IMR-90 (cell line): ENCODE measurements at regions not wholly inside any gene's neighbourhood (a gene's known extent, or its start where the extent isn't known, plus 50 kb on each side); places are given as distances from the start of the nearest gene placed in this dataset.

Experiments
- ATAC-seq: fragments of 200-7000 bp; cut with Tn5 transposase; 2 replicates; pipeline ENCODE4 v1.9.1; 2020; ENCODE audit warnings: low read depth, mild to moderate bottlenecking, moderate library complexity
- BruUV-seq: library from RNA; stranded (reverse); fragments of 400-500 nt; replicated peaks from 2 replicates; lab custom pipeline; 2021; lab: Mats Ljungman, UMichigan
- CTCF ChIA-PET: fragments of 300-600 bp; formaldehyde crosslinking; extraction: SDS; loops from one replicate; lab custom pipeline; 2021; ENCODE audit warnings: antibody characterized with exemption; lab: Yijun Ruan, JAX
- POLR2A ChIA-PET: fragments of 300-600 bp; sonication (Branson Sonifier 250); formaldehyde crosslinking; loops from one replicate; lab custom pipeline; 2022; ENCODE audit warnings: antibody characterized with exemption; ENCODE audit not compliant: unreplicated experiment; lab: Charles Lee
- DNase-seq: peaks from one replicate; pipeline ENCODE4 v3.0.0; 2013
- H2AFZ ChIP-seq: replicated peaks from 2 replicates; pipeline ENCODE3; 2013; ENCODE audit warnings: low read length, mild to moderate bottlenecking; ENCODE audit not compliant: poor library complexity
- H2AK5ac ChIP-seq: 2 replicates; pipeline ENCODE4 v1.6.1; 2013; ENCODE audit warnings: low read depth, low read length, inconsistent platforms
- H2AK9ac ChIP-seq: replicated peaks from 2 replicates; pipeline ENCODE3; 2013; ENCODE audit warnings: mild to moderate bottlenecking, low read depth, low read length, moderate library complexity; ENCODE audit not compliant: poor library complexity
- H2BK120ac ChIP-seq: 2 replicates; pipeline ENCODE4 v1.6.1; 2013; ENCODE audit warnings: low read depth, low read length, inconsistent platforms
- H2BK15ac ChIP-seq: 3 replicates; pipeline ENCODE4 v1.6.1; 2013; ENCODE audit warnings: low read depth, low read length, inconsistent platforms
- H2BK20ac ChIP-seq: 2 replicates; pipeline ENCODE4 v1.6.1; 2013; ENCODE audit warnings: low read depth, mild to moderate bottlenecking, inconsistent platforms, low read length, moderate library complexity
- H2BK5ac ChIP-seq: 2 replicates; pipeline ENCODE4 v1.6.1; 2013; ENCODE audit warnings: mild to moderate bottlenecking, low read depth, low read length, inconsistent platforms; ENCODE audit not compliant: poor library complexity, severe bottlenecking
- H3K14ac ChIP-seq: replicated peaks from 2 replicates; pipeline ENCODE4 v1.6.1; 2013; ENCODE audit warnings: low read depth, low read length, inconsistent platforms
- H3K18ac ChIP-seq: 2 replicates; pipeline ENCODE4 v1.6.1; 2013; ENCODE audit warnings: low read depth, low read length, control low read depth
- H3K23ac ChIP-seq: 2 replicates; pipeline ENCODE4 v1.6.1; 2013; ENCODE audit warnings: low read depth, low read length, inconsistent platforms
- H3K27ac ChIP-seq: 2 replicates; pipeline ENCODE4 v1.5.1; 2013; ENCODE audit warnings: mild to moderate bottlenecking, control low read depth, low read length; ENCODE audit not compliant: insufficient read depth
- H3K27me3 ChIP-seq: 2 replicates; pipeline ENCODE4 v1.6.1; 2013; ENCODE audit warnings: low read length; ENCODE audit not compliant: control insufficient read depth, insufficient read depth
- H3K36me3 ChIP-seq: 2 replicates; pipeline ENCODE4 v1.6.1; 2013; ENCODE audit warnings: low read length, mixed read lengths; ENCODE audit not compliant: control insufficient read depth, insufficient read depth
- H3K4ac ChIP-seq: 2 replicates; pipeline ENCODE4 v1.6.1; 2013; ENCODE audit warnings: low read depth, low read length, inconsistent platforms
- H3K4me1 ChIP-seq: 2 replicates; pipeline ENCODE4 v1.6.1; 2013; ENCODE audit warnings: low read length, mixed read lengths; ENCODE audit not compliant: control insufficient read depth, insufficient read depth
- H3K4me2 ChIP-seq: 2 replicates; pipeline ENCODE4 v1.6.1; 2013; ENCODE audit warnings: low read depth, mild to moderate bottlenecking, control low read depth, low read length, moderate library complexity
- H3K4me3 ChIP-seq: 2 replicates; pipeline ENCODE4 v1.5.1; 2013; ENCODE audit warnings: low read depth, mild to moderate bottlenecking, control low read depth, low read length, moderate library complexity; ENCODE audit not compliant: insufficient read depth
- H3K56ac ChIP-seq: 2 replicates; pipeline ENCODE4 v1.6.1; 2013; ENCODE audit warnings: low read length, inconsistent platforms; ENCODE audit not compliant: insufficient read depth; ENCODE audit errors: extremely low read depth
- H3K79me1 ChIP-seq, 2 experiments: 2 replicates each; pipeline ENCODE4 v1.6.1; 2013; ENCODE audit warnings: low read length in 2 of 2, inconsistent platforms in 1 of 2, low read depth in 1 of 2
- H3K9ac ChIP-seq: 2 replicates; pipeline ENCODE4 v1.6.1; 2013; ENCODE audit warnings: low read depth, low read length, control low read depth
- H3K9me1 ChIP-seq: 2 replicates; pipeline ENCODE4 v1.6.1; 2013; ENCODE audit warnings: low read length, inconsistent platforms; ENCODE audit not compliant: insufficient read depth
- H3K9me3 ChIP-seq: 2 replicates; pipeline ENCODE4 v1.6.1; 2013; ENCODE audit warnings: low read length; ENCODE audit not compliant: control insufficient read depth, insufficient read depth
- H4K20me1 ChIP-seq: 2 replicates; pipeline ENCODE4 v1.6.1; 2013; ENCODE audit warnings: low read length, inconsistent platforms; ENCODE audit not compliant: insufficient read depth
- H4K5ac ChIP-seq: 2 replicates; pipeline ENCODE4 v1.6.1; 2013; ENCODE audit warnings: mild to moderate bottlenecking, low read depth, low read length, control low read depth
- H4K8ac ChIP-seq, 2 experiments: 2 replicates each; pipeline ENCODE4 v1.6.1; 2013; ENCODE audit warnings: low read depth in 2 of 2, low read length in 2 of 2, control low read depth in 1 of 2, inconsistent platforms in 1 of 2
- H4K91ac ChIP-seq: 2 replicates; pipeline ENCODE4 v1.6.1; 2013; ENCODE audit warnings: low read depth, low read length, inconsistent platforms; ENCODE audit not compliant: insufficient read depth
- CTCF ChIP-seq: conservative IDR thresholded peaks from 2 replicates; pipeline ENCODE4 v1.5.1; 2012; ENCODE audit warnings: mild to moderate bottlenecking, low read depth, low read length, improper control_type of control experiment
- MAZ ChIP-seq: IDR thresholded peaks from 2 replicates; pipeline ENCODE4 v1.6.1; 2012; ENCODE audit warnings: low read depth, mild to moderate bottlenecking, low read length, improper control_type of control experiment, moderate library complexity, borderline replicate concordance
- POLR2A ChIP-seq: IDR thresholded peaks from 2 replicates; pipeline ENCODE4 v1.6.1; 2012; ENCODE audit warnings: mild to moderate bottlenecking, low read depth, low read length
- RCOR1 ChIP-seq: IDR thresholded peaks from 2 replicates; pipeline ENCODE4 v1.6.1; 2012; ENCODE audit warnings: mild to moderate bottlenecking, low read length, improper control_type of control experiment; ENCODE audit not compliant: insufficient replicate concordance
- USF2 ChIP-seq: fragments of 150-350 bp; IDR thresholded peaks from 2 replicates; pipeline ENCODE4 v1.6.1; 2017; ENCODE audit warnings: mild to moderate bottlenecking, antibody characterized with exemption, low read length, low read depth
- WGBS, 2 experiments: methylation state at CpG; one replicate each; pipeline versions ENCODE4 v1.1.5 to v1.1.7; 2013; ENCODE audit warnings: missing lambda C conversion rate in 2 of 2; ENCODE audit not compliant: insufficient read length in 1 of 2; ENCODE audit errors: extremely low coverage in 2 of 2; 5-methylcytosine and 5-hydroxymethylcytosine counted together
- dilution Hi-C: fragments of 300-500 bp; cut with HindIII; formaldehyde crosslinking; loops from one replicate; pipeline ENCODE4 v1.14.3; 2018; ENCODE audit warnings: low sequenced_read_pairs; ENCODE audit not compliant: unreplicated experiment
- in situ Hi-C: fragments of 300-500 bp; cut with MboI; formaldehyde crosslinking; loops from 3 replicates; pipeline ENCODE4 v1.14.3; 2019; ENCODE audit warnings: low sequenced_read_pairs, inconsistent platforms, mixed read lengths
- intact Hi-C: fragments of 100-400 bp; cut with micrococcal nuclease; formaldehyde crosslinking; loops from 2 replicates; pipeline ENCODE4 v1.10.0; 2022

GRCh38 chr5:96516631-96517071 is 83.6 kb upstream of the PCSK1 start:
- peak; percentile 61 for DNase-seq
- no peak overlapping the region for H2AK9ac ChIP-seq
- no CpG with 5 or more reads among the region's 6 CpGs for WGBS, 2 experiments
- H2AK5ac ChIP-seq = no peak overlapping the region
- no peak overlapping the region for H3K56ac ChIP-seq
- TF ChIP-seq USF2 = no peak
- no peak for TF ChIP-seq MAZ
- TF ChIP-seq POLR2A = no peak
- TF ChIP-seq RCOR1 = no peak
- peak; percentile 8; the same call in 1 of the 2 replicates for TF ChIP-seq CTCF
- peak overlapping the region; percentile 40; the same call in 1 of the 2 replicates for H3K27ac ChIP-seq
- H3K79me1 ChIP-seq = no peaks in the 10 kb centered on the region
- H2BK120ac ChIP-seq = no peak overlapping the region
- H3K18ac ChIP-seq = peak overlapping the region; percentile 17; the same call in 1 of the 2 replicates
- H2BK20ac ChIP-seq = no peak overlapping the region
- intact Hi-C loops = no loop called here
- H3K9ac ChIP-seq = no peak overlapping the region
- no TSS peak for BruUV-seq
- H3K4me3 ChIP-seq = no peak overlapping the region
- 0 out of 2 replicates have a peak, but pooled peaks cover 3% of the 10 kb centered on the region for H3K9me1 ChIP-seq
- no peak overlapping the region for H4K8ac ChIP-seq
- CTCF ChIA-PET = no interaction called here
- H2BK5ac ChIP-seq = no peak overlapping the region
- H4K91ac ChIP-seq = no peak overlapping the region
- POLR2A ChIA-PET = no interaction called here
- peaks cover 5% of the 10 kb centered on the region for H3K4me1 ChIP-seq
- no peaks in the 10 kb centered on the region for H3K36me3 ChIP-seq
- no peak overlapping the region for H2AFZ ChIP-seq
- in situ Hi-C loops = no loop called here
- peak overlapping the region; percentile 48 for H3K4me2 ChIP-seq
- no peaks in the 10 kb centered on the region for H4K20me1 ChIP-seq
- no peaks in the 10 kb centered on the region for H3K9me3 ChIP-seq
- no peak overlapping the region for H3K14ac ChIP-seq
- H3K23ac ChIP-seq = no peak overlapping the region
- no peak overlapping the region for H4K5ac ChIP-seq
- dilution Hi-C loops = no loop called here
- H2BK15ac ChIP-seq = no peak overlapping the region
- no peaks in the 10 kb centered on the region for H3K27me3 ChIP-seq
- no peak overlapping the region for H3K4ac ChIP-seq
- ATAC-seq = peak; percentile 68
